Amygdala (tissue), 56 donors: ENCODE measurements at regions not wholly inside any gene's neighbourhood (a gene's known extent, or its start where the extent isn't known, plus 50 kb on each side); places are given as distances from the start of the nearest gene placed in this dataset.

Source experiments
- DNase-seq, 56 donors: peaks; one replicate each; lab custom pipeline; 2025; lab: John Stamatoyannopoulos, UW

DNA sequence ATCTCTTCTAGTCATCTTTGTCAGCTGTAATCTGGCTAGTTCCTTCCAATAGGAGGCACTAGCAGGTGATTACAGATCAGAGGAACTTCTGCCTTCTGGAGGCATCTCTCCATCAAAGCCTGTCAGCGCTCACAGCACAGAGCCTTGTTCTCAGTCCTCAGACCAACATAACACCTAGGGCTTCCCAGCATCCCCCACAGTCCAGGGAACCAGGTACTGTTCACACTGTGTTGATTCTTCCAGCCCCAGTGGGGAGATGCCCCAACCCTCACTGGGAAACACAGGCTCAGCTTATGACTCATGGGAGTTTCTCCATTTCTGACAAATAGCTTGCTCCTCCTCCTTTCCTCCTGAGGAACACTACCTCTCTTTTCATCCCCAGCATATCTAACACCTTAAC, 601.7 kb downstream of the CBLN2 start:
- no peak for DNase-seq

DNA sequence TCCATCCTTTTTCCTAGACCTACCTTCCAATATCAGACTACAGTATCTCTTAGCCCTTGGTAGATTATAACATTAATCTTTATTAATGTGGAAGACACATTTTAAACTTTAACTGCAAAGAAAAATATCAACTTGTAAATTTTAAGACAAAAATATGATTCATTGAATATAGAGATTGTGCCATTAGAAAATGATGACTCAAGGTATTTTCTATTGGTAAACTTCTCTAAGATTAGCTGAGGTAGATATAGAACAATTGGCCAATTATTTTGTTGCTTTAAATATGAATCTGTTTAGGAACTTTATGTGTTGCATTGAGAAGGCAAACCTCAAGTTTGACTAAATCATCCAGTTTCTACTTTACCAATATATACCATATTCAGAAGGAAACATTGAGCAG, 604.7 kb downstream of the CBLN2 start:
- DNase-seq, result no peak

DNA sequence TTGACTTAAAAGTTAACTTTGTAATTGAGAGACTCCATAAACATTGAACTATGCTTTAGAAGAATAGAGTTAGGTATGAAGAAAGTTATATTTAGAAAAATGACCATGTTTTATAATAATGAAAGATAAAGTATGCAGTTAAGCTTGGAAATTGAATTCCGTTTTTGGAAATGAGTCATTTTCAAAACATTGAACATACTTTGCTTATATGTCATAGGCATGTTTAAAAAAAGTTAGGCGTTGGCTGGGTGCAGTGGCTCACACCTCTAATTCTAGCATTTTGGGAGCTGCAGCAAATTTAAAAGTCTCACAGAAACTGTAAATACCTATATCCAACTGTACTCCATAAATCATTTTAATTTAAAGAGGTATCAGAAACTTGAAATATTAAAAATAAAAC, 607.4 kb downstream of the CBLN2 start:
- no peak for DNase-seq

DNA sequence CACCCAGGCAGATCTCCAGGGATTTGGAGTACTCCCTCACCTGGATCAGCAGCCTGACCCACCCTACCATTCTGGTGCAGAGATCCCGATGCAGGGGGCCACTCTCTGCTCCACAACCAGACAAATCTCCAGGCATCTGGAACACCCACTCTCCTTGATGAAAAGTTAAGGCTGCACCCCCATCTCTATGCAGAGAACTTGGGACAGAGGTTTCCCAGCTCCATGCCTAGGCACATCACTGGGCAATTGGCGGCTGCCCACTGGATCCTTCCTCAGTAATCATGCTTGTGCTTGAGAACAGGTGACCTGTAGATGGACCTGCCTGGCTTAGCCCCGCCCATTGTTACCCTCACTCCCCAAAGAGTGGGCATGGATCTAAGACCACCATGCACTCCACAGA, 624.9 kb downstream of the CBLN2 start:
- DNase-seq, result no peak

DNA sequence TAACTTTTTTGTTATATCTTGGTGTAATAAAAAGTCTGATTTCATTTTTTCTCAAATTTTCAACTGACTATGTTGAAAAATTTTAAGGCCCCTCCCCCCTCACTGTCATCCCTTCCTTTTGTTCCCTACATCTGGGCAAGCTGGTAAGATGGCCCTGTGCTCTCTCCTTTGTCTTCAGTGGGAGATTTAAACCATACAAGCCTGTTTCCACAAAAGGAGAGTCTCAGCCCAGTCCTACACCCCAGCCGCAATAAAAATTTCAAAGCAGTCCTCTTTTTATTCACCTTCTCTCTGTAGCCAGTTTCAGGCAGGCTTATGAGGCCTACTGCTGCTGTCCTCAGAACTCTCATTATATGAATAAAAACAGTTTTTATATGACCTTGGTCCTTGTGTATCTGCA, 630.5 kb downstream of the CBLN2 start:
- no peak for DNase-seq

DNA sequence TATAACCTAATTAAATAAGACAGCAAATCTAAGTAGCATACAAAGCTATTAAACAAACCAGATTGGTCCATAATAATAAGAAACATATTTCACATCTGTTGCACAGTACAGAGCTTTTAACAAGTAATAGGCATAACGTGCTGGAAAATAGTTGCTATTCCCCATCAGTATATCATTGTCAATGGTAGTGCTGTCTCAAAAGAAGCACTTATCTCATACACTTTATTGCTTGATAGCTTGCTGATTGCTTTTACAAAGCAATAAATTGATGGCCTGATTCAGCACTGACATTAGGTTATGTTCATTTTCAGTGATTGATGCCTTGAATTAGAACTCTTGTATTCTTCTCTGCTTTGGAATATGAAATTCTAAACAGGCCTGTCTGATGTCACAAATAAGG, 641.7 kb downstream of the CBLN2 start:
- no peak for DNase-seq

DNA sequence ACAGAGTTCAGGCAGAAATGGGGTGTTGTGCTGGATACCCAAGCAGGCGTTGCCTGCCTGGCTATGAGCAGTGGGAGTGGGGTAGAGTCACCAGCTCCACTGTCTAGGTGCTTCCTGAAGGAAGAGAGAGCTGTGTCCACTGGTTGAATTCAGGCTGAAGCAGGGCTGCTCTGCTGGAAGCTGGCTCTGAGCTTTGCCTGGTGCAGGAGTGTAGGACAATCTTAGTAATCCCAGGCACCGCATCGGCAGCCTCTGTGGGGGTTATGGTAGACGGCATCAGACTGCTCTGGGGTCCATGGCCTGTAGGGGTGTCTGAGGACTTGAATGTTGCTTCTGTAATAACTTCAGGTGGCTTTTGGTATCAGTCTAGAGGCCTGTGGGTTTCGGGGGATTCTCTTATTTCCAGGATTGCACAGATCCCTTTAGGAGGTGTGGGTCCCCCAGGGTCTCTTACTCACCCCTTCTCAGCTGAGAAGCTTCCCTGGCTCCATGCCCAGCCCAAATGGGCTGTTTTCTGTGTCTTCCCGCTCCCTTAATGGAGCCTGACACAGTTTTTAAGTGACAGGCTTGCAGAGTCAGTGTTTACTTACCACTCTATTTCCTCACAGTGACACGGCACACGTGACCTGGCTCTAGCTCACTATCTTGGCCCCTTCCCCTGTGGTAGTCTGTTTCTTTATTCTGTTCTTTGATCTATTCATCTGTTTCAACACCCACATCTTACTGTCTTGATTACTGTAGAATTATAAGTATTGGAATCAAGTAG, 644.3 kb downstream of the CBLN2 start:
- DNase-seq, result no peak

DNA sequence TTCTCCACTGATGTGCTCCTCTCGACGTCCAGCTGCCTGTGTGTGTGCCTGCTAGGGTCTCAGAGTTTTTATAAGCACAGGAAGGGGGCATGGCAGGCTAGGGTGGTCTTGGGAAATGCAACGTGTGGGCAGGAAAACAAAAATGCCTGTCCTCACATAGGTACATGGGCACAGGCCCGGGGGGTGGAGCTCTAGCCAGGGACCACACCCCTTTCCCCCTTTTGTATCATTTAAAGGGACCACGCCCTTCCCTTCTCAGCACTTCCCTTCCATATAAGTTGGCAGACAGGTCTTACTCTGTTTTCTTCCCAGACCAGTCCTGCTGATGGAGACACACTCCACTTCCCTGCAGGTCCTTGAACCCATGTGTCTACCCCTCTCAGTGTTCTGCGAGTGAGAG, 645.0 kb downstream of the CBLN2 start:
- DNase-seq, result no peak

DNA sequence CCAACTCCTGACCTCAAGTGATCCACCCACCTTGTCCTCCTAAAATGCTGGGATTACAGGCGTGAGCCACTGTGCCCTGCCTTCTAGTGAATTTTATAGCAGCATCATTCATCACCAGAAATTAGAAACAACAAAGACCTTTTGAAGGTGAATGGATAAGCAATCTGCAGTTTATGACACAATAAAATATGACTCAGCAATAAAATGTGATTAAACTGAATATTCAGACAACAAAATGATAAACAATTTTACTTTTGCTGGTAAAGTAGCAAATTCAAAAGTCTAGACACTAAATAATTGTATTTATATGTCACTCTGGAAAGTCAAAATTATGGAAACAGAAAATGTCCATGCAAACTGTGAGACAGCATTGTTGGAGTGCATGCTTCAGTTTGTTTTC, 656.6 kb downstream of the CBLN2 start:
- no peak for DNase-seq

DNA sequence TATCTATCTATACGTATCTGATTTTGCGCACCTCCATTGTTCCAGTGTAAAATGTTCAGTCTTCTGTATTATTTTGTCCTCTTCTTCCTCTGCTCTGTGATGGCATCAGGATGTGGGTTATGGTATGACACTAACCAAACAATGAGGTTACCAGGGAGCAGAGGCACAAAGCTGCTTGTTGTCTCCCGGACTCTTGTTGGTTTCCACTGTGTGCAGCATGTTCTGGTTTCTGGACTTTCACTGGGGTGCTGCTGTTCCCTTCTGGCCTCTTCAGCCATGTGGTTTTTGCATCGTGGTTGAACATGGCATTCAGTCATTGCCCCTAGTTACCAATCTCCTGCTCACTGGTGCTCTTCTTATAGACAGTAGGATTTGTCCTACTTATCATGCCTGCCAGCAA, 665.9 kb downstream of the CBLN2 start:
- no peak for DNase-seq

DNA sequence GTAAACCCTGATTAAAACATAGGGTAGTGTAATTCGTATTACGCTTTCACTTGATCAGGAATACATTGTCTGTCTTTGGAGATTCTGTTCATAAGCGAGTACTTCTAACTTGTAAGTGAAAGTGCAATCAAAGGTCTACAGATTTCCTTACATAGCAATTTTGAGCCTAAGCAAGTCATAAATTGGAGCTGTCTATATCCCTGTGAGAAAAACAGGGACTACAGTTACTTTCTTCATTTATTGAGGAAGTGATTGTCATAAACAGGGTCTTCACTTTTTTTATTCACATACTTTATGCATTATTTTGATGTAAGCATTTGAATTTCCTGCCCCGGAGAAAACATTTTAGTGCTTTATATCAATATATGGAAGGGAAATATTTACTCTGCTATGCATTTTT, 670.4 kb downstream of the CBLN2 start:
- no peak for DNase-seq

DNA sequence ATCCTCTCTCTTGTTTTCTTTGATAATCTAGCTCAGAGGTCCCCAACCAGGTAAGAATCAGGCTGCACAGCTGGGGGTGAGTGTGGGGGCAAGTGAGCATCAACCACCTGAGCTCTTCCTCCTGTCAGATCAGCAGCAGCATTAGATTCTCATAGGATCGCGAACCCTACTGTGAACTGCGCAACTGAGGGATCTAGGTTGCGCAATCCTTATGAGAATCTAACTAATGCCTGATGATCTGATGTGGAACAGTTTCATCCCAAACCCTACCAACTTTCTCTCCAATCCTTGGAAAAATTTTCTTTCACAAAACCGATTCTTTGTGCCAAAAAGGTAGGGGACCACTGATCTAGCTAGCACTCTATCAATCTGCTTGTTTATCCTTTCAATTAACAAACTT, 678.3 kb downstream of the CBLN2 start:
- no peak for DNase-seq

DNA sequence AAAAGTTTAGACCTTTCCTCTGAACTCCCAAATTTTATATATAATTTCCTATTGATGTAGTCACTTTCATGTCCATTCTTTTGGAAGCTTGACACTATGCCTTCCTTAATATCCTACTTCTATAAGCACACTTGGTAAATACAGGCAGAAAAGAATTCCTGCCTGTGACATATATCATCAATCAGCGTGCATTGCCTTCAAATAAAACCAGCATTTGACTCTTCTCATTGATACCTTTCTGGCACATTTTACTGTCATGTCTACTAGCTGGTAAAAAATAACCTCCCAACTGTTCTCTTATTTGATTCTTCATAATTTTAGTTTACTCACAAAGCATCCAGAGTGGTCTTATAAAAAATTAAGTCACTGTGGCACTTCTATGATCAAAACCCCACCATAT, 693.5 kb downstream of the CBLN2 start:
- DNase-seq, result no peak

DNA sequence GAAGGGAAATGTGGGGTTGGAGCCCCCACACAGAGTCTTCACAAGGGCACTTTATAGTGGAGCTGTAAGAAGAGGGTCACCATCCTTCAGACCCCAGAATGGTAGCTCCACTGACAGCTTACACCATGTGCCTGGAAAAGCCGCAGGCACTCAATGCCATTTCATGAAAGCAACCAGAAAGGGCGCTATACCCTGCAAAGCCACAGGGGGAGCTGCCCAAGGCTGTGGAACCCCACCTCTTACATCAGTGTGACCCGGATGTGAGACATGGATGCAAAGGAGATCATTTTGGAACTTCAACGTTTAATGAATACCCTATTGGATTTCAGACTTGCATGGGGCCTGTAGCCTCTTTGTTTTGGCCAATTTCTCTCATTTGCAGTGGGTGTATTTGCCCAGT, 694.7 kb downstream of the CBLN2 start:
- DNase-seq, result no peak

DNA sequence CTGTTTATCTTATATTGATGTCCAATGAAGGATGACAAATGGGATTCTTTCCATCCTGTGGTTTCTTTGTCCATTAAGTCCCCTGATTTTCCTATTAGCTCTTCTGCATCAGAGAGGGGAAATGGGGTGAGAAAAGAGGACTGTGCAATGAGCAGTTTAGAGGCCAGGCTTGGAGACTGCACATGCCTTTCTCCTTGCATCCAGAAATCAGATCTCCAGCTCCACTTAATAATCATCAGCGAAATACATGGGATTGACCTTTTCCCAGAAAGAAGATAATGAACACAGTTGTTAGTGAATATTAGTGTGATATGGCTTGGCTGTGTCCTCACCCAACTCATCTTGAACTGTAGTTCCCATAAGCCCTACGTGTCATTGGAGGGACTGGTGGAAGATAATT, 697.4 kb downstream of the CBLN2 start:
- DNase-seq, result no peak

DNA sequence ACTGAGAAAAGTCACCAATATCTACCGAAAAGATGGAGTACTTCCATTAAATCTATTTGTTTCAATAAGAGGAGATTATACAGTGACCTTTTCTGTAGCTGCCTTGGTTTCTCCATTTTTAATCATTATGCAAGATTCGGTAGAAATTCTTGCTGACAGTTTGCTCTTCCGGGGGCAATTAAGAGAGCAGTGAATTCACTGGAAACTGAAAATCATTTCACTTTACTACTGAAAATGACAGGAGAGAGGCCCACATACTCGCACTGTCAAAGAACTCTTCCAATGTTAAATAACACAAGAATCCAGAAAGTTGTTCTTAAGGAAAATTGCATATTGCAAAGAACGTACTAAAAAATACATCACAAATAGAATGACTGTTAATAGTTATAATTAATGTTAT, 699.3 kb downstream of the CBLN2 start:
- no peak for DNase-seq

DNA sequence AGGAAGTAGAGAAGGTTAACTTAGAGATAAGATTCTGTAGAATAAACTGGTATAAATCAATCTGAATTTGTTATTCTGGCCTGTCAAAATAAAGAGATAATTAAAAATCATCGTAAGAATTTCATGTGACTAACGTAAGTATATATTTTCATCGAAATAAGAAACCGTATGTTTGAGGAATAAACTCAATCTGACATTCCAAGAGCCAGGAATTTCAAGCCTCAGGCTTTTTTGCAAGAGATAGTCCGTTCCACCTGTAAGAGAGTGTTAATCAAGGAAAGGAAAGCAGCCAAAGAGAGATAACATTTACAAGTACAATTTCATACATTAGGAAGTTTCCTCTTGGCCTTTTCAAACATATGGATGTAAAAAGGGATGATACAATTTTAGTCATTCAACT, 701.5 kb downstream of the CBLN2 start:
- no peak for DNase-seq

DNA sequence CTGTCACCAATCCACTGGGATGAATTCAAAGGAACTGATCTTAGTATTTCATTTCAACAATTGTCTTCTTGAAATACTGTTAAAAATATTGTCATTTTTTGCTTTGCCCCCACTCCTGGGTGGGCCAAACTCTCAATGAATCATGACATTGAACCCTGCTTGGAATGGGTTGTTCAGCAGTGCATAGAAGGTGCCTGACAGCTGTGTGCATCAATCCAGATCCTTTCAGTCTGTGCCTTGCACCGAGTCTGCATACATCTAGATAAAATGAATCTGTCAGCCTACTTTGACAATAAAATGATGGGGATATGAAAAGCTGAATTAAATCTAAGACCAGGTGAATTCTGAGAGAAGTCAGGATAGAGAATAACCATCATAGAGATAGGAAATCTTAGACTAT, 706.6 kb downstream of the CBLN2 start:
- DNase-seq, result no peak

DNA sequence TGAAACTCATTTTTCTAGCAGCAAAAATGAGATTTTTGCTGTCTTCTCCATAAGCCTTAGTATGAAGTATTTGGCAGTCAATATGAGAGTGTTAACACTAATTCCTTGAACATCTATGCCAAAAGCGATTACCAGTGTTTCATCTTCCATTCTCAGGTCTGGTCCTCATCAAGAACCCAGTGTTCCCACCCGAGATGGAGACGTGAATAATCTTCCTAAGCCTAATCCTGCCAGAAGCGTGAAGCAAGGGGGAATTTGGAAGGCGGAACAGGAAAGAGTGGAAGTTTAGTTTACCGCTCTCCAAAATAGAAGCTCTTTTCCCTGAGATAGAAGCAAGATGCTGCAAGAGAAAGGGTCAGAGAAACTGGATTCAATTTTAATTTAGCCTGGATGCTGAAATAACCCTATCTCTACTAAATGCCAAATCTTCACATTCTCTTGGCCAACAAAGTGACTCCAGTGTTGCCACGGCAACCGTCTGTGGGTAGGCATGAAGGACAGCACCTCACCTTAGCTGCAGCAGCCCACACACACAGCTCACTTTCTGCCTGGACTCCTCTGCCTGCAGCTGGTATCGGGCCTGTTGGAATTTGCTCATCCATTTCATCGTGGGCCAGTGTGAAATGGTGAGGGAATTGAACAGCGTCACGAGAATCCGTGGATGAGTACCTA, 711.1 kb downstream of the CBLN2 start:
- DNase-seq, result peak in 1 of 56 donors; percentile 6

DNA sequence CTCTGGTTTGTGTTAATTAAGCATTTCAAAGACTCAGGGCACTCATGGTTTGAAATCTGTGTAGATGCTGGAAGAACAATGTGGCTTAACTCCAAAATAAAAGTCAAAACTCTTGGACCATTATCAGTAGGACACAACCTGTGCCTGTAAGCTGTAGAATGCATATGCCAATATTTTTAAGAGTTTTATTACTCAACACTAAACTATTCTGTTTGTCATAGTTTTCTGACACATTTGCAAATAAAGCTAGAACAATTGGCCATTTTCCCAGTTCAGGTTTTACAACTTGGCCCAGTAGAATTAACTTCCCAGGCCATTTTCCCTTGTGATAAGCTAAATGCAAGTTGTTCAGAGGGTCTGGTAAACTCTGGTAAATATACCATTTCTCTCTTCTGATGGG, 713.1 kb downstream of the CBLN2 start:
- DNase-seq, result no peak

DNA sequence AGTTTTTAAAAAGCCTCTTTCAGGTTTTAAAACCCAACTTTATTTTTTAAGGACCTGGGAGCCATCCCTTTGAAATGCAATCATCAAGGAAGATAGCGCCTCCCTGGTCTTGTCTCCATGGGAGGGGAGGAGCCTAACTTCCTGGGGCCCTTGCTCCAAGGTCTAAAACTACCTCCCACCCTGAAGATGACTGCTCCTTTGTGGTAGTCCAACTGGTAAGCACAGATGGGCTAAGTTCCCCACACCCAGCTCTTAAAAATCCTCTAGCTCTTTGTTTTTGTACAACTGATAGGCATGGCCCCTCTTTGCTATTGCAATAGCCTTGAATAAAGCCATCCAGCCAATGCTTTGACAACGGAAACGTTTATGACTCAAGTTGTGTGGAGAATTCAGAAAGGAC, 716.8 kb downstream of the CBLN2 start:
- no peak for DNase-seq

DNA sequence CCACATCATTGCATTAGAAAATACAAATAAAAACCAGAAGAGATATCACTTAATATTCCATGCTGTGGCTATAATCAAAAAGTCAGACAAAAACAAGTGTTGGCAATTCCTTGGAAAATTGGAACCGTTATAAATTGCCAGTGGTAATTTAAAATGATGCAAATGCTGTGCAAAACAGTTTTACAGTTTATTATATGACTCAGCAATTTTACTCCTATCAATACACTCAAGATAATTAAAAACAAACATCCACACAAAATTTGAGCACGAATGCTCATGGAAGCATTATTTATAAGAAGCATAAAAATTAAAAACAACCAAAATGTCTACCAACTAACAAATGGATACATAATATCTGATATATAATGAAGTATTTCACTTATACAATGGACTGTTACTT, 728.8 kb downstream of the CBLN2 start:
- no peak for DNase-seq

DNA sequence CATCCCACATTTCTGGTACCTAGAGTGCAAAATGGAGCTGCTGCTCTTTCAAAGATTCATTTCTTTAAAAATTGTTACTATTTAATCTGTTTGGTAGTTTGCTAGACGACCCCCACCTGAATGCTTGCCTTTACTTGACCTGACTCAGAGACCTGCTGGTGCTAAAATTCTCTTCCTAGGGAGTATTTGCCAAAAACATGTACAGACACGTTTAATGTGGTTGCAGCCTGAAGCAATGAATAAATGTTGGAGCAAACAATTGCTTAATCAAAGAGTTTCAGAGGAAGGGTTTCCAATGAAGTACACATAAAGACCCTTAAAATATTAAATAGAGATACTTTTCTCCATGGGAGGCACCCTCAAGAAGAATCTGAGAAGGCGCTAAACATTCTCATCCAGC, 734.4 kb downstream of the CBLN2 start:
- no peak for DNase-seq
